Esophagus squamous epithelium (tissue), 4 donors: ENCODE measurements at regions not wholly inside any gene's neighbourhood (a gene's known extent, or its start where the extent isn't known, plus 50 kb on each side); places are given as distances from the start of the nearest gene placed in this dataset.

Experiments used
- CTCF ChIP-seq, 6 experiments: fragments of 450-650 bp in 4 of 6; fragments of 200-600 bp in 2 of 6; sonication (generic) in 2 of 6; IDR thresholded peaks; one replicate each; pipeline ENCODE4 v1.5.1; 2016 to 2019; ENCODE audit warnings: antibody characterized with exemption in 6 of 6, mild to moderate bottlenecking in 4 of 6, moderate library complexity in 4 of 6
- POLR2A ChIP-seq, 4 donors: fragments of 450-650 bp; IDR thresholded peaks; one replicate each; pipeline ENCODE4 v1.6.1; 2017; ENCODE audit warnings: antibody characterized with exemption in 4 of 4, mild to moderate bottlenecking in 4 of 4, moderate library complexity in 3 of 4

DNA sequence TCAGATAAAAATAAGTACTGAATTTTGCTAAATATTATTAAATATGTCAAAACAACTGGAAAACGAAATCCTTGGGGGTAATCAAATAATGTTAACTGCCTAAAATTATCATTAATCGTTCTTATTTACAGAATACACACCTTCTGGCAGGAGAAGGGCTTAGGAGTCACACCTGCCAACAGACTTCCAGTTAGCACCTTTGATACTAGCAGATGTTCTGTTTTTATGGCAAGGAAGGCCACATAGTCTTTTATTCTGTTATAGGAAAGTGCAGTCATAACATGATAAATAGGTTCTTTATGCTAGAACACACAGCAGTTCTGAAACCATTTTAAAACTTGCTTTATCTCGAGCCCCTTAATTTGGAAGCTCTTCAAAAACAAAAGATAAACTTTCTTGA, 464.1 kb downstream of the UTRN start:
- no peak for TF ChIP-seq CTCF (IDR thresholded peaks at IDR 0.05)
- TF ChIP-seq POLR2A (IDR thresholded peaks at IDR 0.05): no peak
